Thoracic aorta (tissue), 2 donors: ENCODE measurements at regions not wholly inside any gene's neighbourhood (a gene's known extent, or its start where the extent isn't known, plus 50 kb on each side); places are given as distances from the start of the nearest gene placed in this dataset.

Experiments
- ATAC-seq: fragments of 150-250 bp; one replicate; pipeline ENCODE4 v1.8.0; 2017; ENCODE audit warnings: low read depth; ENCODE audit not compliant: insufficient number of reproducible peaks, low FRiP score
- DNase-seq: peaks from one replicate; pipeline ENCODE4 v3.0.0-alpha.2; 2020; ENCODE audit warnings: low spot score
- H3K27ac ChIP-seq, 2 donors: fragments of 200-600 bp; sonication (generic); 1 replicate in 1 of 2; 2 replicates in 1 of 2; pipeline ENCODE4 v1.5.1; 2016; ENCODE audit warnings: mild to moderate bottlenecking in 2 of 2, moderate library complexity in 2 of 2
- H3K27me3 ChIP-seq: fragments of 200-600 bp; sonication (generic); replicated peaks from 2 replicates; pipeline ENCODE4 v1.6.0; 2016; ENCODE audit warnings: mild to moderate bottlenecking; ENCODE audit not compliant: insufficient read depth
- H3K36me3 ChIP-seq: fragments of 200-600 bp; sonication (generic); one replicate; pipeline ENCODE4 v1.5.1; 2016
- H3K4me1 ChIP-seq, 2 donors: fragments of 200-600 bp; sonication (generic); 1 replicate in 1 of 2; 2 replicates in 1 of 2; pipeline versions ENCODE4 v1.5.1 to v1.6.0; 2016; ENCODE audit warnings: low read depth in 2 of 2, mild to moderate bottlenecking in 1 of 2; ENCODE audit not compliant: control insufficient read depth in 1 of 2
- H3K4me3 ChIP-seq: fragments of 200-600 bp; sonication (generic); 2 replicates; pipeline ENCODE4 v1.5.1; 2016; ENCODE audit warnings: mild to moderate bottlenecking
- H3K9me3 ChIP-seq: fragments of 200-600 bp; sonication (generic); 2 replicates; pipeline ENCODE4 v1.5.1; 2016
- TF ChIP-seq, protein P1 (sequence below): fragments of 200-600 bp; sonication (generic); IDR thresholded peaks from one replicate; pipeline ENCODE4 v1.5.1; 2019; ENCODE audit warnings: antibody characterized with exemption

DNA sequence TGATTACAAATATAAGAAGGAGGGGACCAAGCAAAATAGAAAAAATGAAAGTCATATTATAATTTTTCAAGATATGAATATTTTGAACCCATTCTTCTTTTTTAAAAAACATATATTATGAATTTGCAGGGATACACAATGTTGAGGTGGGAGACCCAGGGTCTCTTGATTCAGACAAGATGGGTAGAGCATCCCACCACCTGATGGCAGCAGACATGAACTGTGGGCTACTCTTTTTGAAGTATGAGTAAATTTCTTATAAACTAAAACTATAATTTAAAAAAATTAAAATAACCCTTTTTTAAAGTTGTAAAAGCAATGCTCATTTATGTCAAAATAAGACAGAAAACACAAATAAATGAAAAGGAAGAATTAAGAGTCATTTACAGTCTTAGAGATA is 202.7 kb upstream of the PRICKLE1 start:
- ATAC-seq (no peak), DNase-seq (no peak)
- H3K4me1 ChIP-seq, result no peaks in the 10 kb centered on the region
- no peaks in the 10 kb centered on the region for H3K27me3 ChIP-seq
- H3K27ac ChIP-seq, result no peak overlapping the region
- no peaks in the 10 kb centered on the region for H3K9me3 ChIP-seq
- no peak overlapping the region for H3K4me3 ChIP-seq
- TF ChIP-seq, protein P1, sequence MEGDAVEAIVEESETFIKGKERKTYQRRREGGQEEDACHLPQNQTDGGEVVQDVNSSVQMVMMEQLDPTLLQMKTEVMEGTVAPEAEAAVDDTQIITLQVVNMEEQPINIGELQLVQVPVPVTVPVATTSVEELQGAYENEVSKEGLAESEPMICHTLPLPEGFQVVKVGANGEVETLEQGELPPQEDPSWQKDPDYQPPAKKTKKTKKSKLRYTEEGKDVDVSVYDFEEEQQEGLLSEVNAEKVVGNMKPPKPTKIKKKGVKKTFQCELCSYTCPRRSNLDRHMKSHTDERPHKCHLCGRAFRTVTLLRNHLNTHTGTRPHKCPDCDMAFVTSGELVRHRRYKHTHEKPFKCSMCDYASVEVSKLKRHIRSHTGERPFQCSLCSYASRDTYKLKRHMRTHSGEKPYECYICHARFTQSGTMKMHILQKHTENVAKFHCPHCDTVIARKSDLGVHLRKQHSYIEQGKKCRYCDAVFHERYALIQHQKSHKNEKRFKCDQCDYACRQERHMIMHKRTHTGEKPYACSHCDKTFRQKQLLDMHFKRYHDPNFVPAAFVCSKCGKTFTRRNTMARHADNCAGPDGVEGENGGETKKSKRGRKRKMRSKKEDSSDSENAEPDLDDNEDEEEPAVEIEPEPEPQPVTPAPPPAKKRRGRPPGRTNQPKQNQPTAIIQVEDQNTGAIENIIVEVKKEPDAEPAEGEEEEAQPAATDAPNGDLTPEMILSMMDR, result no peak
- no peaks in the 10 kb centered on the region for H3K36me3 ChIP-seq

DNA sequence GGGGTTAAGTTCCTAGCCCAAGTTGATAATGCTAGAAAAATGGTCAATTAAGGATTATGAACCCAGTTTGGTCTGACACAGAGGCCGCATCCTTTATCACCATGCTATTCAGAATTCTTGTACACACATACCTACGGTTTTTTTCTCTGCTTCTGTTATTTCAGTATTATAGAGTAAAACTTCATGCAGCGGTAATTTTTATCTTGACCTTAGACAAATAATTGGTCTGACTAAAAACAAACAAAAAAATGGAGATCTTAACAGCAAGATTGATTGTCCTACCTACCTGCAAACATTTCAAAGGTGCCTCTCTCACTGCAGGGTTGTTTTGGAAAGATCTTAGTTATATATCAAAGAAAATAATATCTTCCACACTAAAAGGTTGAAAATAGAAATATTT is 201.9 kb upstream of the PRICKLE1 start:
- TF ChIP-seq, protein P1, result no peak
- no peak overlapping the region for H3K27ac ChIP-seq
- no peaks in the 10 kb centered on the region for H3K27me3 ChIP-seq
- no peaks in the 10 kb centered on the region for H3K9me3 ChIP-seq
- no peaks in the 10 kb centered on the region for H3K4me1 ChIP-seq
- DNase-seq, result no peak
- no peak overlapping the region for H3K4me3 ChIP-seq
- ATAC-seq, result no peak
- H3K36me3 ChIP-seq, result no peaks in the 10 kb centered on the region

DNA sequence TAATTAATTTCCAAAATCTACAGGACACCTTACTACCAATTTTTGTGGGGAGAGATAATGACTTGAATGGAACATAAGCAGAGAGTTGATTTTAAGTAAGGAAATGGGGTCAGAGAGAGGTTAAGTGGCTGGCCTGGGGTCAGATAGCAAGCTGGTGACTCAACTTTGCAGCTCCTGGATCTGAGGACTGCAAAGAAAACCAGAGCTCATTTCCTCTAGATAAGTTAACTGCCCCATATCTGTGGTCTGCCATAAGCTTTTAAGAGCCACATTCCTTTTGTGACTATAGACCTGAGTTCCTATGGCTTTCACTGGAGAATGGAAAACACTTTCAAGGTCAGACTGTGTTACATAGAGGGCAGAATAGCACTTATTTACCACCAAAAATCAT is 201.2 kb upstream of the PRICKLE1 start:
- H3K36me3 ChIP-seq, result no peaks in the 10 kb centered on the region
- no peaks in the 10 kb centered on the region for H3K9me3 ChIP-seq
- TF ChIP-seq, protein P1, result no peak
- no peak overlapping the region for H3K27ac ChIP-seq
- DNase-seq (no peak), ATAC-seq (no peak)
- H3K4me3 ChIP-seq, result no peak overlapping the region
- H3K4me1 ChIP-seq, result no peaks in the 10 kb centered on the region
- H3K27me3 ChIP-seq, result no peaks in the 10 kb centered on the region

DNA sequence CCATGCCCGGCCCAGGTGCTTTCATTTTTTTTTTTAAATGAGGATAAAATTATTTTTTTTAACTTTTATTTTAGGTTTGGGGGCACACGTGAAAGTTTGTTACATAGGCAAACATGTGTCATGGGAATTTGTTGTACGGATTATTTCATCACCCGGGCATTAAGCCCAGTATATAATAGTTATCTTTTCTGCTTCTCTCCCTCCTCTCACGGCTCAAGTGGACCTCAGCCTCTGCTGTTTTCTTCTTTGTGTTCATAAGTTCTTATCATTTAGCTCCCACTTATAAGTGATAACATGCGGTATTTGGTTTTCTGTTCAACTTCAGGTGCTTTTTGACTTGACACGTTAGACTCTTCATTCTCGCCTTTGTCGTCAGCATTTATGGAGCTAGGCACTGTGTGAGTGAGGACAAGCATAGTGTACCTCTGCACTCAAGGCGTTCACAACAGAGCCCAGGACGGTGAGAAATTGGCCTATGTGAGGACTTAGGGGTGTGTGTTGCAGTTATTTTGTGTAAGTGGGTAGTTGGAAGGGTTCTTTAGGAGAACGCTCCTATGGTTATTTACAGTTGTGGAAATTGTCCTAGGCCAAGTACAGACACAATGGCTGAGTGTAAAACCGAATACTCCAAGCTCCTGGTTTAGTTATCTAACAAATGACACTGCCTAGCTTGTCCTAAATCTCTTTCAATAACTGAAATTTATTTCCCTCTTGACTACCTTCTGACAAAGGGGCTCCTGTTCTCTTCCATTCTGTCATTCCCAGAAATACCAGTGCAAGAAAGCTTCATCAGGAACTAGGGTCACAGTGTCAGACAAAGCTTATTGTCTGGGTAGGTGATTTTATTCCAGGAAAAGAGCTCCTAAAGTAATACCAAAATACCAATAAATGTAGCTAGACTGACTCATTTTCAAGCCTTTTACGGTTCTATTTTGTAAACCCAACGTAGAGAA is 200.5 kb upstream of the PRICKLE1 start:
- no peaks in the 10 kb centered on the region for H3K36me3 ChIP-seq
- DNase-seq, result no peak
- TF ChIP-seq, protein P1, result no peak
- no peak for ATAC-seq
- no peaks in the 10 kb centered on the region for H3K9me3 ChIP-seq
- no peak overlapping the region for H3K4me3 ChIP-seq
- H3K27me3 ChIP-seq, result no peaks in the 10 kb centered on the region
- no peaks in the 10 kb centered on the region for H3K4me1 ChIP-seq
- H3K27ac ChIP-seq, result no peak overlapping the region

DNA sequence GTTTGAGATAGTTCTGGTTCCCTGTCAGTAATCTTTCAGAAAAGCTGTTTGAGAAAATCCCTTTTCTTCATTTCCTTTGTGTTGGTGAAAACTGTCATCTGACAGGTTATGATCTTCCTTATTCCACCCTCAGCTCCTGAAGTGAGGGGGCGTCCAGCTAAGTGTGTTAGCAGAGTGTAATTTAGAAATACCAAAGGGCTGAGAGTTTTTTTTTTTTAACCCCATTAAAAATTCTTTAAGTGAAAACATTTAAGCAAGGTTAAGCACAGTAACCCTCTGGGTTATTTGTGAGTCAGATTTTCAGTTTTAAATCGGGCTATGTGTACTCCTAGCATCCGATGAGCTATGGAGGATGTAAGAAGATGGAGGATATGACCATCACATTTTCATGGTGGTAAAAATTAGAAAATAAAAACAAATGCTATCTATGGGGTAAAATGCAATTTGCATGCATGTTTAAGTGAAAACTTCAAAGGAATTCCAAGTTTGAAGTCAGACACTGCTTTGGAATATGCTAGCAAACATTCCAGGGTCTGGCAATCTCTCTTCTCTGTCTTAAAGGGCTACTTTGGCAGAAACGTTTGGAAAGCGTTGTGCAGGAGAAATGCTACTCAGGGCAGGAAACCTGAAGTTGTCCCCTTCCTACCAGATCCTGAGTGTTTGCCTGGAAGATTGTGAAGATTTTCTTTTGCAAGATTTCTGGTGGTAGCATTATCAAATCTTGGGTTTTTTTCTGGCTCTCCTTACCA is 197.0 kb upstream of the PRICKLE1 start:
- DNase-seq (no peak), ATAC-seq (no peak)
- Histone ChIP-seq H3K4me3 (no peak overlapping the region), H3K36me3 (no peaks in the 10 kb centered on the region), H3K27ac (no peak overlapping the region), H3K9me3 (no peaks in the 10 kb centered on the region), H3K4me1 (no peaks in the 10 kb centered on the region), H3K27me3 (no peaks in the 10 kb centered on the region)
- TF ChIP-seq, protein P1, result no peak
